HG03565 (cell line): ENCODE measurements at regions not wholly inside any gene's neighbourhood (a gene's known extent, or its start where the extent isn't known, plus 50 kb on each side); places are given as distances from the start of the nearest gene placed in this dataset.
"Not testable (repeated sequence)": the region's sequence is repeated elsewhere in the genome, so short reads cannot be mapped to it uniquely, and the experiment has no call there.

ENCODE experiments used
- ATAC-seq: cut with Tn5 transposase; IDR thresholded peaks from one replicate; pipeline ENCODE4 v1.9.1; 2021; ENCODE audit warnings: mild to moderate bottlenecking, moderate library complexity; ENCODE audit not compliant: unreplicated experiment

DNA sequence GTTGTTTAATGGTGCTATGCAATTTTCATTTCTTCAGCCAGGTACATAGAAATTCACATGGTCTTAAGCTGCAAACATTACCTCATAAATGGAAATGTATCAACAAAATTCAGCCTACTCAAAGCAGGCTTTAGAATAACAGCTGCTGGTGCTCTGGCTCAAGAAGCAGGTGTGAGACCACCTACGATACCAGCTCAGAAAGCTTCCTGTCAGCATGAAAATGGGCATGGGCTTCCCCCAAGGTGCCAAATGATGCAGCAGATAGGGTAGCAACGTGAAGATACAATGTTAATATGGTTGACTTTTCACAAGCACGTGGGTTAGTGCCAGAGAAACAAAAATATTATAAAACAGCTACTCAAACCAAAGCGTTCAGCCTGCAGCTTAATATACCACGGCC, 343.4 kb upstream of the PRICKLE1 start:
- no peak for ATAC-seq

DNA sequence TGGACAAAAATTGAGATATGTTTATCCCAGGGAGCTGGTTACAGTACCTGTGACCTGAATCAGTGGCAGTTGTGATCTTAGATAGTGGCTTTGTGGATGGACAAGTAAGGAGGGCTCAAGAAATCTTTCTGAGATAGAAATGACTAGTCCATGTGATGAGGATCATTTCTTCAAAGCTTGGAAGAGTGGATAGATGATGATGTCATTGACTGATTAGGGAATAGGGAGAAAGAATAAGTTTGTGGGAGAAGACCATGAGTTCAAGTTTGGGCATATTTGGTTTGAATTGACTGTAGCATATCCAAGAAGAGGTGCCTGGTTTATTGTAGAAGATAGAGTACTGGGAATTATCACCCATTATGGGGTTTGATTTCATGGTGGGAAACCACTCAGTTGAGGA, 336.7 kb upstream of the PRICKLE1 start:
- ATAC-seq = no peak

DNA sequence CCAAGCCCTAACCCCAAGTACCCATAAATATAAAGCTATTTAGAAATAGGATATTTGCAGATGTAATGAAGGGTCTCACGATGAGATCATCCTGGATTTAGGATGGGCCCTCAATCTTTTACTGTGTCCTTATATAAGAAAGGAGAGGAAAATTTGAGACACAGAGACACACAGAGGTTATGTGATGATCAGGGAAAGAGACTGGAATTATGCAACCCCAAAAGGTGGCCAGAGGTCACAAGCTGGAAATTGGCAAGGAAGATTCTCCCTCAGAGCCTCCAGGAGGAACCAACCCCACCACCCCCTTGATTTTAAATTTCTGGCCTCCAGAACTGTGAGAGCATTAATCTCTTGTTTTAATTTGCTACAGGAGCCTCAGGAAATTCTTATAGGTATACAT, 334.9 kb upstream of the PRICKLE1 start:
- no peak for ATAC-seq

DNA sequence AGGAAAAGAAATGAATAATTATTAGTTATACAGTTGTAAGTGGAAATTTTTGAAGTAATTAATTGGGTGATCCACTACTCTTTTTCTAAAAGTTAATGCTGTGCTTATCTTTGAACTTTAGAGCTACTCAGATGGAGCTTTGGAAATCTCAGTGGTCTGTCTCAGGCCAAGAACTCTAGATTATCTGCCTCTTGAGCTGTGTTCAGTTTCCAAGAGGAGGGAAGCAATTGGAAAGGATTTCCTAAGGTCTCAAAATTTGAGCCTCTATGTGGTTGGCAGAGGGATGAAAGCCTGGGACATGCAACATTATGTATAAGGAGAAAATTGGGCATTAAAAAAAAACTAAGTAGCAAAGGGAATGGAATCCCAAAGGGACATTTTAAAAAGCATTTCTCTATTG, 334.0 kb upstream of the PRICKLE1 start:
- no peak for ATAC-seq

DNA sequence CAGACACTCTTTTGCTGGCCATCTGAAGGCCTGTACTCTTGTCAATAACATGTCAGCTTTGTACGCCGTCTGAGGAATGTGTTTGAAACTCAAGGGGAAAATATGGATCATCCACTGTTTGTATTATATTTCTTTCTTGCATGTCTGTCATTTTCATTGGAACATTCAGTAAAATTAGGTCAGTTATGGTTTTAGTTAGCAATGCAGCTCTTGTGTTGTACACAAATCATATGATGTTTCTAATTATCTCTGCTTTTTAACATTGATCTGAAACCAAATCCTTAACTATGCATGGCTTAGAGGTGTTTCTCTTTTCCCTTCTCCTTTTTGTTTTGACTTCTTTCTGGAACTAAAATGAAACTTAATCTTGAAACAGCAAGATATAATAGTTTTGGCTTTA, 333.6 kb upstream of the PRICKLE1 start:
- no peak for ATAC-seq

DNA sequence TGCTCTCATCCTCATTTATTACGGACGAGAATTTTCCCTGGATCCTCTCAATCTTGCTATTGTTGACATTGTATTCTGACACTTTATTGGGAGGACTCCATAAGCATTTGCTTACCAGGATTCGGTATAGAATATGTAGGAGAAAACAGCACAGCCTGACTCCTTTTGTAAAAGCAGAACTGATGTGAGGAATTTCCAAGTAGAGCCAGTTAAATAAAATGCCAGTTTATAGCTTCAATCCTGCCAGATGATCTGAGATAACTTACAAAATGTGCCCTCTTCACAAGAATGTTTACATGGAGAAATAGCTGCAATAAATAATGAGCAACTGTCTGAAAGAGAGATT, 332.9 kb upstream of the PRICKLE1 start:
- ATAC-seq = no peak

DNA sequence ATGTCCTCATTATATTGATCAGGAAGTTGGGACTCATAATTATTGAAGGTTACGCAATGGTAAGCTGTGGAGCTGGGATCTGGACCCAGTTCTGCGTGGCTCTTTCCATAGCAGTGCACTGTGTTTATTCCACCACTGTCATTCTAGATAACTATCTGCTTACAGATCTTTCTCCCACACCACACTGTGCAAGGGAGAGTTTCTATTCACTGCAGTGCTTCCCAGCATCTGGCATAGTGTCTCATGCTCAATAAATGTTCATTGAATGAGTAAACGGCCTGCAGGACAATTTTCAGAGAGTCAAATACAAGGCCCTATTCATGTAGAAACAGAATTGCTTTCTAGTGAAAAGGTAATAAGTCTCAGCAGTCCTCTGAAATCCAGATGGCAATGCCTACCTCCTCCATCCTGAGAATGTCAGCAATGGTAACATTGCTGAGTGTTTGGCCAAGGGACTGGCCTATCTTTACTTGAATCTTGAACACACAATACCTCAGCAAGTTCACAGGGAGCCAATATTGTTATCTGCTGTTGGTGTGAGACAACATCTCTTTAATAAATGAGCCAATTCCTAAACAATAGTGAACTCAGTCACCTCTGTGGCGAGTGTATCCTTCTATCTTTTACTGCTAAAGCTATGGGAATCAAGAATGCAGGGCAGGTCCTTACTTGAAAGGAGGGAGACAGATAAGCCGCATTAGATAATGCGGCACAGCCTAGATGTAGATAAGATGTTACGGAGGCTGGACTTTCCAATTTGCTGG, 332.4 kb upstream of the PRICKLE1 start:
- no peak for ATAC-seq

DNA sequence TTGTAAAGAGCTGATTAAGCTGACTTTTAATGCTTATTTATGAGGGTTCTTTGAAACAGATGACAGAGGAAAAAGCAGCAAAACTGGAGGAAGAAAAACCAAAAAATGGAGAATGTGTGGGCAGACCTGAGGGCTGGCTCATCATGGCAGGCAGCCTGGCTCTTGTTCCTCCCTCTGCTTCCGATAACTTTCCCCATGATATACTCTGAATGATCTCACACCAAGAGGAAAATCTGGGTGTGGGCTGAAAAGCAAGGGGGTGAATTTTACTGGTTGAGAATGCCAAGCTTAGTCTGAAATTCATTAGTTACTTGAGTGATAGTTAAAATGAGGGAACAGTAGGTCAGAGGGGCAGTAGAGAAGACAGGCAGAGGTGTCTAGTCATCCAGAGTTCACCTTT, 330.1 kb upstream of the PRICKLE1 start:
- ATAC-seq = no peak

DNA sequence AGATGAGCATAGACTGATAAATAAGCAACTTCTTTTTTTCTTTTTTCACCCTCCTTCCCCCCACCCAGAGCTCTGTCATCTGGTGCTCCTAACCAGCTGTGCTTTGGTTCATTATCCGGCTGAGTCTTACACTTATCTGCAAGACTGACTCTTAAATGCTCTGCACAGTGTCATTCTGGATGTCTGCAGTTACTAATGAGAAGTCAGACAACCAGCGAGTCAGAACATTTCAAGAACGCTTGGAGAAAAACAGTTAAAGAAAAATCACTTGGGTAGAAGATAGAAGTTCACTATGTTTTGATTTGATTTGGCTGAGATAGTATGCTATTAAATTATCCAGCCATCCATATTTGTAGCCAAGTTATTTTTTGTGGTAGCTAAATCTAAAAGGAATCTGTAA, 328.9 kb upstream of the PRICKLE1 start:
- no peak for ATAC-seq

DNA sequence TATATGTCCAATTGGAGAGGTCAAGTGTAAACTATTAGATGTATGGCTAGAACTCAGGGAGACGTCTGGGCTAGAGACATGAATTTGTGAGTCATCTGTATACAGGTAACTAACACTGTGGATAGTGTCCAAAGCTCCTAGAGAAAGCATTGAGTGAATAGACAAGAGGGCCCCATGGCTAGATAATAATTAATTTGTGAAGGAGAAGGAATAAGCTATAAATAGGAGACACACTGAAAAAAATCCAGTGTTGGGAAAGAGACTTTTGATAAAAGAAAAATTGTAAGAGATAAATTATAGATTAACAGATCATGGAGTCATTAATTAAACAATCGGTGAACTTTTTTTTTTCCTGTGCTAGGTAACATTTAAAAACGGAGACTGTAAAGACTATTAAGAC, 326.6 kb upstream of the PRICKLE1 start:
- no peak for ATAC-seq

DNA sequence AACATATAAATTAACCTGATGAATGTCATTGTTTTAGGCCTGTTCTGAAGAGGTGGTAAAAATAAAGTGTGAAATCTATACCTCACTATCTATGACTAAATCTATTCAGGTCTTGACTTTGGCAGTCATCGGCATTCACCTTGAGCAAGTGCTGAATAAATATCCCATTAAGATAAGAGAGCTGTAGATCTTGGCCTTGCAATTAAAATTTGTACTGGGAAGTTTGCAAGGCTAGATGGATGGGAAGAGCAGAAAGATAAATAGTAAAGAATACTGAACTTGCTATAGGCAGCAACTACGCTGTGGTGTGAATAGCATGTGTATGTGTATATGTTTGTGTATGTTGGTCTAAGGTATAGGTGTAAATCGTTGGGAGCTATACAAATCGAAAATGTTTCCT, 325.9 kb upstream of the PRICKLE1 start:
- no peak for ATAC-seq

DNA sequence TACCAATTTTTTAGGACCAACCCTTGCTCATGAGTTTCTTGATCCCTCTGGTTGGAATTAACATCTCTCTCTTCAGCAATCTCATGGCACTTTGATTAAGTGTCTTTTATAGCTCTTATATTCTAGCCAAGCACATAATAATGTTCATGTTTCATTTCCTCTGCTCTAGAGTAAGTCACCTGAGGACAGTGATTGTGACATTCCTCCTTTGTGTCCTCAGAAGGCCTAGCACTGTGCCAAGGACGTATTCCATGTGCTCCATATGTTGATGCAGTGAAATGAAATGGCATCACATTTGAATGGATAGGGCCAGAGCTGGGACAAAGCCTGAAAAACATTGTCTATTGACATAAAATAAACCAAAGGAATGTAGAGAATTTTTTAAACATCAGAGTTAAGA, 322.8 kb upstream of the PRICKLE1 start:
- no peak for ATAC-seq

DNA sequence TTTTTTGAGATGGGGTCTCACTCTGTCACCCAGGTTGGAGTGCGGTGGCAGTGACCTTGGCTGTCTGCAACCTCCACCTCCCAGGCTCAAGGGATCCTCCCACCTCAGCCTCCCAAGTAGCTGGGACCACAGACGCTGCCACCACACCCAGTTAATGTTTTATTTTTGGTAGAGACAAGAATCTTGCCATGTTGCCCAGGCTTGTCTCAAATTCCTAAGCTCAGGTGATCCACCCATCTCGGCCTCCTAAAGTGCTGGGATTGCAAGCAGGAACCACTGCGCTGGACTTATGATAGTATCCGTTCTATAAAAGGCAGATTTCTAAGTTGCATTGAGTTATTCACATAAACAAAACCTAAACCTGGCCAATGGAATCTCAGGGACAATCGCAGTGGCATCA, 321.1 kb upstream of the PRICKLE1 start:
- no peak for ATAC-seq

DNA sequence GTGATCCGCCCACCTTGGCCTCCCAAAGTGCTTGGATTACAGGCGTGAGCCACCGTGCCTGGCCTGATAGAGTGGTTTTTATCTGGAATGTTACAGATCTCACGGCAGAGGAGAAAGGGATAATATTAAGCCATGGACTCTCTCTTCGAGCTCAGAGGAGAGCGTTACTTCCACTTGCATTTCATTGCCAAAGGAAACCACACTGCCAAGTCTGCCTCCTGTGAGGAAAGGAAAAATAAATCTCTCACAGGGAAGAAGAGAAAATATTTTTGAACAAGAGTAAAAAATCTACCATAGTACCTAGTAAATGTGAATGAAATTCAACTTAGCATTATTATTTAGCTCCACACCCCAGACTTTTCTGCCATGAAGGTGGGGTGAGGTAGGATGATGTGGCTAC, 319.2 kb upstream of the PRICKLE1 start:
- no peak for ATAC-seq

DNA sequence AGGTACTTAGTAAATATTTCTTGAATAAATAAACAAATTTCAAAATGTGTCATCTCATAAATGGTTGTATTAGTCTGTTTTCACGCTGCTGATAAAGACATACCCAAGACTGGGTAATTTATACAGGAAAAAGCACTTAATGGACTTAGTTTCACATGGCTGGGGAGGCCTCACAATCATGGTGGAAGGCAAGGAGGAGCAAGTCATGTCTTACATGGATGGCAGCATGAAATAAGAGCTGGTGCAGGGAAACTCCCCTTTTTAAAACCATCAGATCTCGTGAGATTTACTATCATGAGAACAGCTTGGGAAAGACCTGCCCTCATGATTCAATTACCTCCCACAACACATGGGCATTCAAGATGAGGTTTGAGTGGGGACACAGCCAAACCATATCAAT, 317.3 kb upstream of the PRICKLE1 start:
- ATAC-seq = not testable (repeated sequence)

DNA sequence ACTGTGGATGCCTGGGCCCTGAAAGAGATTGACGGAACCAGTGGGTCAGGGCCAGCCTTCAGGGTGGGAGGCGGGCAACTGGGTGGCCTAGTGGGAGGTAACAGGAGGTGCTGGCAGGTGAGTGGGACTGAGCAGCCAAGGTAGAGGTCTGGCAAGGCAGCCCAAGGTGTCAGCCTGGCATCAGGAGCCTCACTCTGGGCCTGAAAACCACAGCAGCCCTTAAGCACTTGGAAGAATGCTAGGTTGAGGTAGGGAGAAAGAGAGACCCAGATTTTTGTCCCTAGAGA, 315.8 kb upstream of the PRICKLE1 start:
- no peak for ATAC-seq

DNA sequence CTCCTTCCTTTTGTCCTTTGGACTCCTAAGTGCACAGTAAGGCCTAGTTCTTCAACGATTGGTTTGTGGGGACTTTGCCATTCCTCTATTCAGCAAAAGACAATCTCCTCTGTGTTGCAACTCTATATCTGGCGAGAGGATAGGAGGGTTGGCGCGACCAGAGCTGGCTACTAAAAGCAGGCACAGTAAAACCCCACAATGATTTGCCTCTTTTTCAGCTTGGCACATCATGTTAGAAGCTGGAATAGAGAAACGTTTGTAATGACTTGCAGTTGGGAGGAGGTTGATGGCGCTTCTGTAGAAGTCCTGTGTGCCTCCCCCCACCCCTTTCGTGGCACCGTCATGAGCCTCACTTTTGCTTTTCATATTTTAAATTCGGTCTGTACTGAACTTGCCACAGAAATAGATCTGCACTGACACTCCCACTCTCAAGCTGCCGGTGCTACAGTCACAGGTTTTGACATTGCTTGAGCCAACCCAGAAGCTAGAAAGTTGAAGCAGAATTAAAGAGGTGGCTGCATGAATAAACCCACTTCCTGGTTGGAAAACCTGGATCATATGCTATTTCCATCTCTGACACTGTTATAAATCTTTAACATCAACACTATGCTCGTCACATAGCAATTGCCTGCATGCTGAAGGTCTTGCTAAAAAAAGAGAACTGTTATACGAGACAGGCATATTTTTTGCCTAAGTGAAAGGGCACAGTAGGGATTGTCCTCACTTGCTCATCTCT, 315.3 kb upstream of the PRICKLE1 start:
- no peak for ATAC-seq

DNA sequence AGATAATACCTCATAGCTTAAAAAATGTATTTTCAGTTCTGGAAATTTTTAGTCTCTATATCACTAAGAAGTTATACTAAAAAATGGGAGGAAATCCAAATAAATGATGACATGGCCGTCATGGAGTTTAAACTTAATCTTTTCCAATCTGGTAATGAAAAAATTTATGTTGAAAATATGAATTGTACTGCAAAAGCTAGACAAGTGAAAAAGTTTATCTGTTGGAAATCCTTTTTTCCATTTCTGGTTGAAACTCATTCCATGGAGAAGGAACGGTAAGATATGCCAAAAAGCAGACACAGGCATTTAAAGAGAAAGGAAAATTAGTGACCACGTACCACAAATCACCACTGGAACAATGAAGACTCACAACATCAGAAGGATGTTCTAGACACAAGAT, 314.2 kb upstream of the PRICKLE1 start:
- ATAC-seq = no peak

DNA sequence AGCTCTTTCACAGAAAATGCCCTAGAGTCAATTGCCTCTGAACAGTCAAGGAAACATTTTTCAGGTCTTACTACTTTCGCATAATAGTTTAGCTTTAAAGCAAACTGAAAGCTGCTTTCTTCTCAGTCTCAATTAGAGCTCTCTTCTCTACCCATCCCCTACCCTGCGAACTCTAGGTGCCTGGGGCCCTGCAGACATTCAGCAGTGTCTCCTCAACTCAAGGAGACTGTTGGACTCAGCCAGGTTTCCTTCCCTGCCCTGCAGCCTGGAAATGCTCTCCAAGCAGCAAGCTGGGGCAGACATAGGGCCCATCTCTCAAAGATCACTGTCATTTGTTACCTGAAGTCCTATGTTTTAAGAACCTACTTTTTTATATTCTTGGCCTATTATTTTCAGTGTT, 312.5 kb upstream of the PRICKLE1 start:
- ATAC-seq = no peak

DNA sequence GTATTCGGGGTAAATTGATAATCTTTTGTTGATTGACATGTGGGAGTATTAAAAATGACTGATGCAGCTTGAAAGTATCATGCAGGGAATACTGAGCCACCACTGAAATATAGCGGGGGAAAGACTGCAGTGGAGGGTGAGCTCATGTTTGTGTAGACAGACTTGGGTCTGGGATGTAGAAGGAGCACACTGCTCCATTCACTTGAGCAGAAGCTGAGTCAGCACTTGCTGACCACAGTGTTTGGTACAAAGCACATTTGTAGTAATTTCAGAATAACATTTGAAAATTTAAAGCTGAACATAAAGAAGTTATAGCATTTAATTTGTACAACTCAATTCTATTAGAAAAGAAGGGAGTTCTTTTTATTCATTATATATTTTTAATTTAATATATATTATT, 304.3 kb upstream of the PRICKLE1 start:
- ATAC-seq = no peak

DNA sequence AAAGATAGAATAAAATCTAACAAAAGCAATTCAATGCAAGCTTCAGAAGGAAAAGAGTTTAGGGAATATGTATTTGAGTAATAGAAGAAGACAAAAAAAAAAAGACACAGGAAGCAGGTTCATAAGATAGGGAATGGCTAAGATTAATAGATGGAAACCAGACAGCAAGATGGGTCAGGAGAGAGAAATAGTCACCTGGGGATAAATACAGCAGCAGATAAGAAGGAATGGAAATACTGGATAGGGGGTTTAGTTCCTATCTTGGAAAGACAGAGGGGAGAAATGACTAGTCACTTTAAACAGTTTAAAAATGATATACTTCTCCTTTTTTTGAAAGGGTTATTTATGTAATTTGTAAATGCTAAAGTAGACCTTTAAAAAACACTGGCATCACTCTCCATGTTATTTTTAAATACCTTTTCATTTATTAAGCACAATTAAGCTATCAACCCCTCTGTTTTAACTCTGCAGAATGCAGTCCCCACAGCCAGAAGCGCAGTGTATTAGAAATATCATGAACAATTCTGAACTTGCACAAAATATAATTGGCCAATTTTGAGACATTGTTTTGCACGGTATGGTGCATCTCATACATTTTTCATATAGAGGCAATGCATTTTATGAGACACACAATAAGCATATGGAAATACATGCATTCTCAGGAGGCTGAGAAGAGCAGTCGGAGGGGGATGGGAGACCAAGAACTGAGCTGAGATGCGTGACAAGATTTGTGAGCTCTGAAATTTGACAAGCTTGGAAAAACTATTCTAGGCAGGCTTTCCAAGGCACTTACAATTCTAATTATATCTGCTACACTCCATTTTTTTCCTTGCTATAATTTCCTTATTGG, 303.4 kb upstream of the PRICKLE1 start:
- no peak for ATAC-seq

DNA sequence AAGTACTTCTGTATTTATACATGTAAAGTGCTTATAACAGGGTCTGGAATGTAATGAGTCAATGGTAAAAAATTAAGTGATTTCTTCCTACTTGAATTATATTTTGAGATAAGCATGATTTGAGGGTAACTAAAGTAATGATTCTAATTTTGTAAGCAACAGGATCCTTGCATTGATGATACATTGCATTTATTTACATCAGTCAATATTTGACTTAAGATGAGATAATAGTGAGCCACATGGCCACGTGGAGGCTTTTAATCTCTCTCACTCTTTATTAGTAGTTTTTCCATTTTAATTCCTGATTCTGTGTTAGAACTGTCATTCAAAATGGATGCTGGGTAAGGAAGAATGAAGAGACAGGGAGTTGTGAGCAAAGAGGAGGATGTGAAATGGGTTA, 298.1 kb upstream of the PRICKLE1 start:
- ATAC-seq = no peak
